H1 (cell line): ENCODE measurements at regions not wholly inside any gene's neighbourhood (a gene's known extent, or its start where the extent isn't known, plus 50 kb on each side); places are given as distances from the start of the nearest gene placed in this dataset.

Source experiments
- CTCF ChIA-PET: fragments of 300-600 bp; sonication (Branson Sonifier 250); formaldehyde crosslinking; loops from one replicate; lab custom pipeline; 2021; ENCODE audit not compliant: partially characterized antibody; lab: Charles Lee
- POLR2A ChIA-PET: fragments of 300-600 bp; sonication (Branson Sonifier 250); formaldehyde crosslinking; loops from one replicate; lab custom pipeline; 2021; ENCODE audit warnings: inconsistent platforms; ENCODE audit not compliant: partially characterized antibody; lab: Charles Lee
- DNase-seq, 2 experiments: peaks; one replicate each; pipeline versions ENCODE4 v3.0.0 to v3.0.0-alpha.2; 2010 to 2022; ENCODE audit warnings: low spot score in 2 of 2, low read depth in 1 of 2, mixed read lengths in 1 of 2
- FAIRE-seq: peaks from 2 replicates; lab custom pipeline; 2011; peaks lifted over from hg19 to GRCh38; lab: Jason Lieb, UNC
- H2AFZ ChIP-seq: 2 replicates; pipeline ENCODE4 v1.8.1; 2012; ENCODE audit warnings: low read length, inconsistent platforms
- H2AK5ac ChIP-seq: 2 replicates; pipeline ENCODE4 v1.6.1; 2013; ENCODE audit warnings: low read depth, low read length
- H2BK120ac ChIP-seq: replicated peaks from 2 replicates; pipeline ENCODE3; 2013; ENCODE audit warnings: low read depth, low read length, inconsistent platforms
- H2BK12ac ChIP-seq: 2 replicates; pipeline ENCODE4 v1.6.1; 2013; ENCODE audit warnings: low read depth, low read length
- H2BK15ac ChIP-seq: 2 replicates; pipeline ENCODE4 v1.6.1; 2013; ENCODE audit warnings: low read length
- H2BK20ac ChIP-seq: 2 replicates; pipeline ENCODE4 v1.6.1; 2013; ENCODE audit warnings: low read length
- H2BK5ac ChIP-seq: 2 replicates; pipeline ENCODE4 v1.6.1; 2013; ENCODE audit warnings: low read depth, low read length
- H3K14ac ChIP-seq: 2 replicates; pipeline ENCODE4 v1.6.1; 2013; ENCODE audit warnings: inconsistent platforms; ENCODE audit not compliant: insufficient read length
- H3K18ac ChIP-seq: 2 replicates; pipeline ENCODE4 v1.6.1; 2013; ENCODE audit warnings: low read length; ENCODE audit errors: extremely low read depth
- H3K23ac ChIP-seq: 2 replicates; pipeline ENCODE4 v1.6.1; 2013; ENCODE audit warnings: inconsistent platforms; ENCODE audit not compliant: insufficient read length
- H3K23me2 ChIP-seq: 2 replicates; pipeline ENCODE4 v1.6.1; 2013; ENCODE audit warnings: low read depth, low read length
- H3K27ac ChIP-seq: 2 replicates; pipeline ENCODE4 v1.6.1; 2011; ENCODE audit warnings: low read depth, low read length, inconsistent platforms
- H3K27me3 ChIP-seq, 4 experiments: replicated peaks in 1 of 4; 1 replicate in 1 of 4; 2 replicates in 3 of 4; pipeline versions ENCODE4 v1.6.1 to v1.8.1; 2011 to 2013; ENCODE audit warnings: low read length in 3 of 4, mild to moderate bottlenecking in 3 of 4, inconsistent platforms in 2 of 4, mixed read lengths in 2 of 4, moderate library complexity in 1 of 4; ENCODE audit not compliant: control insufficient read depth in 3 of 4, insufficient read depth in 3 of 4; ENCODE audit errors: extremely low read depth in 1 of 4
- H3K36me3 ChIP-seq, 4 experiments: 2 replicates each; pipeline versions ENCODE4 v1.6.1 to v1.8.1; 2011 to 2013; ENCODE audit warnings: mild to moderate bottlenecking in 4 of 4, low read length in 3 of 4, moderate library complexity in 2 of 4, control low read depth in 1 of 4, inconsistent platforms in 1 of 4; ENCODE audit not compliant: insufficient read depth in 4 of 4, control insufficient read depth in 2 of 4
- H3K4ac ChIP-seq: replicated peaks from 2 replicates; pipeline ENCODE3; 2013; ENCODE audit warnings: low read length, low read depth, mixed read lengths, inconsistent platforms; ENCODE audit not compliant: insufficient read length
- H3K4me1 ChIP-seq, 4 experiments: replicated peaks in 1 of 4; 1 replicate in 1 of 4; 2 replicates in 3 of 4; pipeline versions ENCODE4 v1.6.1 to v1.8.1; 2011 to 2013; ENCODE audit warnings: low read length in 3 of 4, inconsistent platforms in 2 of 4, mixed read lengths in 1 of 4; ENCODE audit not compliant: insufficient read depth in 4 of 4, control insufficient read depth in 3 of 4
- H3K4me2 ChIP-seq, 2 experiments: 2 replicates each; pipeline versions ENCODE4 v1.6.1 to v1.8.1; 2011 to 2013; ENCODE audit warnings: low read depth in 2 of 2, low read length in 2 of 2, control low read depth in 1 of 2, inconsistent platforms in 1 of 2, mild to moderate bottlenecking in 1 of 2; ENCODE audit not compliant: insufficient read depth in 1 of 2
- H3K4me3 ChIP-seq, 4 experiments: fragments of 200-600, 300-600 bp in 1 of 4; sonication (generic), shearing (Covaris generic), sonication (Bioruptor Twin) in 1 of 4; 2 replicates each; pipeline versions ENCODE4 v1.5.1 to v1.8.1; 2011 to 2016; ENCODE audit warnings: low read length in 4 of 4, low read depth in 3 of 4, control low read depth in 2 of 4, inconsistent platforms in 2 of 4, mild to moderate bottlenecking in 2 of 4, mixed read lengths in 1 of 4, moderate library complexity in 1 of 4; ENCODE audit not compliant: insufficient read depth in 2 of 4; ENCODE audit errors: extremely low read depth in 1 of 4
- H3K56ac ChIP-seq: replicated peaks from 2 replicates; pipeline ENCODE3; 2013; ENCODE audit warnings: low read depth, mild to moderate bottlenecking, mixed read lengths, low read length, inconsistent platforms; ENCODE audit not compliant: insufficient read length
- H3K79me1 ChIP-seq: 2 replicates; pipeline ENCODE4 v1.6.1; 2013; ENCODE audit warnings: low read depth, low read length, control low read depth
- H3K79me2 ChIP-seq, 2 experiments: 2 replicates each; pipeline versions ENCODE4 v1.6.1 to v1.8.1; 2012 to 2013; ENCODE audit warnings: low read length in 2 of 2, mild to moderate bottlenecking in 2 of 2, inconsistent platforms in 1 of 2; ENCODE audit not compliant: insufficient read depth in 2 of 2, control insufficient read depth in 1 of 2
- H3K9ac ChIP-seq, 4 experiments: replicated peaks in 1 of 4; 1 replicate in 1 of 4; 2 replicates in 3 of 4; pipeline versions ENCODE4 v1.6.1 to v1.8.1; 2011 to 2013; ENCODE audit warnings: low read depth in 3 of 4, low read length in 3 of 4, control low read depth in 2 of 4, mild to moderate bottlenecking in 2 of 4, moderate library complexity in 2 of 4, inconsistent platforms in 1 of 4; ENCODE audit errors: extremely low read depth in 1 of 4
- H3K9me3 ChIP-seq, 2 experiments: 2 replicates each; pipeline versions ENCODE4 v1.6.1 to v1.8.1; 2012 to 2013; ENCODE audit warnings: mild to moderate bottlenecking in 2 of 2, moderate library complexity in 2 of 2, control low read depth in 1 of 2, inconsistent platforms in 1 of 2, low read depth in 1 of 2, low read length in 1 of 2, mixed read lengths in 1 of 2; ENCODE audit not compliant: insufficient read depth in 2 of 2
- H4K20me1 ChIP-seq, 2 experiments: replicated peaks in 1 of 2; 2 replicates each; pipeline versions ENCODE3 to v1.8.1; 2011 to 2013; ENCODE audit warnings: inconsistent platforms in 2 of 2, low read length in 2 of 2, mild to moderate bottlenecking in 1 of 2; ENCODE audit not compliant: insufficient read depth in 2 of 2, control insufficient read depth in 1 of 2
- H4K5ac ChIP-seq: 2 replicates; pipeline ENCODE4 v1.6.1; 2013; ENCODE audit warnings: low read length, low read depth, mixed read lengths, inconsistent platforms; ENCODE audit not compliant: insufficient read length
- H4K8ac ChIP-seq: 2 replicates; pipeline ENCODE4 v1.8.0; 2013; ENCODE audit warnings: mild to moderate bottlenecking, moderate library complexity, low read length, inconsistent platforms; ENCODE audit not compliant: insufficient read depth; ENCODE audit errors: extremely low read depth
- H4K91ac ChIP-seq: replicated peaks from 2 replicates; pipeline ENCODE3; 2013; ENCODE audit warnings: low read length, mixed read lengths, inconsistent platforms; ENCODE audit not compliant: insufficient read length
- TCF12 ChIP-seq: IDR thresholded peaks from 2 replicates; pipeline ENCODE4 v1.6.1; 2011; ENCODE audit warnings: low read depth, mild to moderate bottlenecking, low read length
- TEAD4 ChIP-seq: IDR thresholded peaks from 2 replicates; pipeline ENCODE4 v1.6.1; 2012; ENCODE audit warnings: low read depth, low read length, inconsistent platforms, mixed read lengths
- YY1 ChIP-seq: IDR thresholded peaks from 2 replicates; pipeline ENCODE4 v1.6.1; 2011; ENCODE audit warnings: low read depth, mild to moderate bottlenecking, low read length
- WGBS, 2 experiments: shearing (Covaris generic) in 1 of 2; methylation state at CpG; one replicate each; pipeline versions ENCODE4 v1.1.6 to v1.1.7; 2013 to 2015; ENCODE audit warnings: low lambda C conversion rate in 2 of 2, mixed read lengths in 2 of 2, inconsistent platforms in 1 of 2, low coverage in 1 of 2, missing lambda C conversion rate in 1 of 2; ENCODE audit not compliant: insufficient replicate concordance in 2 of 2, insufficient coverage in 1 of 2, insufficient read length in 1 of 2; ENCODE audit errors: extremely low coverage in 1 of 2, missing lambda C conversion rate in 1 of 2; 5-methylcytosine and 5-hydroxymethylcytosine counted together

GRCh38 chr2:41337956-41338355 is 709.9 kb upstream of the PKDCC start:
- Histone ChIP-seq H3K23me2 (no peaks in the 10 kb centered on the region), H2AFZ (peak overlapping the region; percentile 80; the same call in 1 of the 2 replicates), H3K18ac (no peak overlapping the region), H4K8ac (no peak overlapping the region), H3K36me3 (no peaks in the 10 kb centered on the region), H2AK5ac (no peak overlapping the region), H4K5ac (no peak overlapping the region), H2BK120ac (no peak overlapping the region), H3K4ac (no peak overlapping the region), H3K56ac (no peak overlapping the region), H2BK12ac (no peak overlapping the region), H3K9me3 (no peaks in the 10 kb centered on the region), H3K79me1 (no peaks in the 10 kb centered on the region), H3K79me2 (no peaks in the 10 kb centered on the region), H3K4me3 (no peak overlapping the region), H3K4me1 (no peaks in the 10 kb centered on the region), H3K27ac (no peak overlapping the region), H4K20me1 (no peaks in the 10 kb centered on the region), H3K9ac (no peak overlapping the region), H2BK20ac (no peak overlapping the region), H3K4me2 (no peak overlapping the region), H3K27me3 (no peaks in the 10 kb centered on the region), H4K91ac (no peak overlapping the region), H2BK15ac (no peak overlapping the region)
- DNase-seq (no peak), FAIRE-seq (no peak)
- WGBS, 2 experiments = 66% methylated on average over 3 of the region's 4 CpGs; no CpG with 5 or more reads in 1 of the 2 experiments
- peak; percentile 62; the same call in 1 of the 2 replicates for TF ChIP-seq TEAD4
- TF ChIP-seq YY1 = no peak
- 0 out of 2 replicates have a peak, but pooled peaks have one; percentile 55 for TF ChIP-seq TCF12
- TF ChIP-seq, all 59 proteins: peak for 2
- H3K23ac ChIP-seq = no peak overlapping the region
- CTCF ChIA-PET = no interaction called here
- no peak overlapping the region for H2BK5ac ChIP-seq
- no peak overlapping the region for H3K14ac ChIP-seq
- POLR2A ChIA-PET = no interaction called here
